ENCODE measurements at regions not wholly inside any gene's neighbourhood (a gene's known extent, or its start where the extent isn't known, plus 50 kb on each side); places are given as distances from the start of the nearest gene placed in this dataset.
A peak's percentile ranks its signal among the peaks of the same experiment; 100 is the strongest.
"Not testable (repeated sequence)": the region's sequence is repeated elsewhere in the genome, so short reads cannot be mapped to it uniquely, and the experiment has no call there.

GRCh38 chrX:68995780-68996551 is 167.1 kb downstream of the EFNB1 start:
- peak; percentile 77 for DNase-seq (ENCODE audit: low spot score)

- no peak for DNase-seq (ENCODE audit: low spot score)
Observed at GRCh38 chrX:68995386-68995779, 166.6 kb downstream of the EFNB1 start.

GRCh38 chrX:68994891-68995255 is 166.1 kb downstream of the EFNB1 start:
- DNase-seq (ENCODE audit: low spot score): no peak

- DNase-seq (ENCODE audit: low spot score): no peak
Observed at GRCh38 chrX:68994135-68994890, 165.5 kb downstream of the EFNB1 start.

GRCh38 chrX:68992821-68993397 is 164.1 kb downstream of the EFNB1 start:
- no peak for DNase-seq (ENCODE audit: low spot score)

GRCh38 chrX:68991691-68992345 is 163.0 kb downstream of the EFNB1 start:
- no peak for DNase-seq (ENCODE audit: low spot score)

GRCh38 chrX:68990948-68991347 is 162.1 kb downstream of the EFNB1 start:
- DNase-seq (ENCODE audit: low spot score): no peak

GRCh38 chrX:68989865-68990606 is 161.2 kb downstream of the EFNB1 start:
- peak; percentile 69 for DNase-seq (ENCODE audit: low spot score)

GRCh38 chrX:68989456-68989855 is 160.6 kb downstream of the EFNB1 start:
- no peak for DNase-seq (ENCODE audit: low spot score)

- no peak for DNase-seq (ENCODE audit: low spot score)
Observed at GRCh38 chrX:68988865-68989264, 160.0 kb downstream of the EFNB1 start.

GRCh38 chrX:68985135-68985755 is 156.4 kb downstream of the EFNB1 start:
- no peak for DNase-seq (ENCODE audit: low spot score)

- no peak for DNase-seq (ENCODE audit: low spot score)
Observed at GRCh38 chrX:68983004-68983857, 154.4 kb downstream of the EFNB1 start.

GRCh38 chrX:68982476-68982875 is 153.7 kb downstream of the EFNB1 start:
- no peak for DNase-seq (ENCODE audit: low spot score)

- no peak for DNase-seq (ENCODE audit: low spot score)
Observed at GRCh38 chrX:68980906-68981616, 152.2 kb downstream of the EFNB1 start.

- DNase-seq (ENCODE audit: low spot score): no peak
Observed at GRCh38 chrX:68978655-68979054, 149.8 kb downstream of the EFNB1 start.

GRCh38 chrX:68978255-68978654 is 149.4 kb downstream of the EFNB1 start:
- DNase-seq (ENCODE audit: low spot score): no peak

- DNase-seq (ENCODE audit: low spot score): no peak
Observed at GRCh38 chrX:68953331-68953730, 124.5 kb downstream of the EFNB1 start.

- DNase-seq (ENCODE audit: low spot score): not testable (repeated sequence)
Observed at GRCh38 chrX:68951942-68952619, 123.3 kb downstream of the EFNB1 start.

- DNase-seq (ENCODE audit: low spot score): no peak
Observed at GRCh38 chrX:68950937-68951336, 122.1 kb downstream of the EFNB1 start.

Measured in left forelimb (tissue), 1 donor.